HL-60 (cell line): ENCODE measurements at regions not wholly inside any gene's neighbourhood (a gene's known extent, or its start where the extent isn't known, plus 50 kb on each side); places are given as distances from the start of the nearest gene placed in this dataset.

Experiments
- POLR2AphosphoS5 ChIP-seq: IDR thresholded peaks from 2 replicates; pipeline ENCODE4 v1.6.1; 2012; ENCODE audit warnings: low read depth
- REST ChIP-seq: IDR thresholded peaks from 2 replicates; pipeline ENCODE4 v1.6.1; 2012; ENCODE audit warnings: low read depth; ENCODE audit not compliant: insufficient replicate concordance
- TF ChIP-seq, protein P1 (sequence below): IDR thresholded peaks from one replicate; pipeline ENCODE4 v1.5.1; 2011; ENCODE audit warnings: low read length, control low read depth, inconsistent platforms; ENCODE audit not compliant: insufficient read depth

DNA sequence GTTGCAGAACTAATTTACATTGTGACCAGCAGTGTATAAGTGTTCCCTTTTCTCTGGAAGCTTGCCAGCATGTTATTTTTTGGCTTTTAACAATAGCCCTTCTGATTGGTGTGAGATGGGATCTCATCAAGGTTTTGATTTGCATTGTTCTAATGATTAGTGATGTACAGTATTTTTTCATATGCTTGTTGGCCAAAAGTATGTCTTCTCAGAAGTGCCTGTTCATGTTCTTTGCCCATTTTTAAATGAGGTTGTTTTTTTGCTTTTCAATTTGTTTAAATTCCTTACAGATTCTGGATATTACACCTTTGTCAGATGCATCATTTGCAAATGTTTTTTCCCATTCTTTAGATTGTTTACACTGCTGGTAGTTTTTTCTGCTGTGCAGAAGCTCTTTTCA lies 627.0 kb upstream of the CNTNAP2 start:
- TF ChIP-seq, protein P1, sequence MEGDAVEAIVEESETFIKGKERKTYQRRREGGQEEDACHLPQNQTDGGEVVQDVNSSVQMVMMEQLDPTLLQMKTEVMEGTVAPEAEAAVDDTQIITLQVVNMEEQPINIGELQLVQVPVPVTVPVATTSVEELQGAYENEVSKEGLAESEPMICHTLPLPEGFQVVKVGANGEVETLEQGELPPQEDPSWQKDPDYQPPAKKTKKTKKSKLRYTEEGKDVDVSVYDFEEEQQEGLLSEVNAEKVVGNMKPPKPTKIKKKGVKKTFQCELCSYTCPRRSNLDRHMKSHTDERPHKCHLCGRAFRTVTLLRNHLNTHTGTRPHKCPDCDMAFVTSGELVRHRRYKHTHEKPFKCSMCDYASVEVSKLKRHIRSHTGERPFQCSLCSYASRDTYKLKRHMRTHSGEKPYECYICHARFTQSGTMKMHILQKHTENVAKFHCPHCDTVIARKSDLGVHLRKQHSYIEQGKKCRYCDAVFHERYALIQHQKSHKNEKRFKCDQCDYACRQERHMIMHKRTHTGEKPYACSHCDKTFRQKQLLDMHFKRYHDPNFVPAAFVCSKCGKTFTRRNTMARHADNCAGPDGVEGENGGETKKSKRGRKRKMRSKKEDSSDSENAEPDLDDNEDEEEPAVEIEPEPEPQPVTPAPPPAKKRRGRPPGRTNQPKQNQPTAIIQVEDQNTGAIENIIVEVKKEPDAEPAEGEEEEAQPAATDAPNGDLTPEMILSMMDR, result no peak
- TF ChIP-seq REST, result no peak
- TF ChIP-seq POLR2AphosphoS5, result no peak
